Gastrocnemius medialis (tissue), 4 donors: ENCODE measurements at regions not wholly inside any gene's neighbourhood (a gene's known extent, or its start where the extent isn't known, plus 50 kb on each side); places are given as distances from the start of the nearest gene placed in this dataset.

ENCODE experiments used
- POLR2A ChIP-seq, 2 donors: fragments of 450-650 bp; IDR thresholded peaks; one replicate each; pipeline ENCODE4 v1.6.1; 2017; ENCODE audit warnings: antibody characterized with exemption in 2 of 2, mild to moderate bottlenecking in 2 of 2, moderate library complexity in 2 of 2
- TF ChIP-seq, protein P1 (sequence below), 5 experiments: fragments of 450-650 bp in 3 of 5; fragments of 200-600 bp in 2 of 5; sonication (generic) in 2 of 5; IDR thresholded peaks in 4 of 5; conservative IDR thresholded peaks in 1 of 5; 1 replicate in 4 of 5; 2 replicates in 1 of 5; pipeline ENCODE4 v1.5.1; 2016 to 2019; ENCODE audit warnings: antibody characterized with exemption in 5 of 5, mild to moderate bottlenecking in 3 of 5, moderate library complexity in 3 of 5

GRCh38 chr12:85659754-85660530 lies 176.3 kb downstream of the RASSF9 start:
- TF ChIP-seq, protein P1, sequence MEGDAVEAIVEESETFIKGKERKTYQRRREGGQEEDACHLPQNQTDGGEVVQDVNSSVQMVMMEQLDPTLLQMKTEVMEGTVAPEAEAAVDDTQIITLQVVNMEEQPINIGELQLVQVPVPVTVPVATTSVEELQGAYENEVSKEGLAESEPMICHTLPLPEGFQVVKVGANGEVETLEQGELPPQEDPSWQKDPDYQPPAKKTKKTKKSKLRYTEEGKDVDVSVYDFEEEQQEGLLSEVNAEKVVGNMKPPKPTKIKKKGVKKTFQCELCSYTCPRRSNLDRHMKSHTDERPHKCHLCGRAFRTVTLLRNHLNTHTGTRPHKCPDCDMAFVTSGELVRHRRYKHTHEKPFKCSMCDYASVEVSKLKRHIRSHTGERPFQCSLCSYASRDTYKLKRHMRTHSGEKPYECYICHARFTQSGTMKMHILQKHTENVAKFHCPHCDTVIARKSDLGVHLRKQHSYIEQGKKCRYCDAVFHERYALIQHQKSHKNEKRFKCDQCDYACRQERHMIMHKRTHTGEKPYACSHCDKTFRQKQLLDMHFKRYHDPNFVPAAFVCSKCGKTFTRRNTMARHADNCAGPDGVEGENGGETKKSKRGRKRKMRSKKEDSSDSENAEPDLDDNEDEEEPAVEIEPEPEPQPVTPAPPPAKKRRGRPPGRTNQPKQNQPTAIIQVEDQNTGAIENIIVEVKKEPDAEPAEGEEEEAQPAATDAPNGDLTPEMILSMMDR (IDR thresholded peaks at IDR 0.05 in 4 of 5, conservative IDR thresholded peaks at IDR 0.05 in 1 of 5): no peak
- no peak for TF ChIP-seq POLR2A (IDR thresholded peaks at IDR 0.05)
